K562 (cell line): ENCODE measurements at regions not wholly inside any gene's neighbourhood (a gene's known extent, or its start where the extent isn't known, plus 50 kb on each side); places are given as distances from the start of the nearest gene placed in this dataset.
A peak's percentile ranks its signal among the peaks of the same experiment; 100 is the strongest.

Experiments
- ARHGAP35 ChIP-seq: fragments of 450-650 bp; IDR thresholded peaks from 2 replicates; pipeline ENCODE4 v1.6.1; 2018; ENCODE audit not compliant: partially characterized antibody
- ATF2 ChIP-seq: sonication (generic); formaldehyde crosslinking; IDR thresholded peaks from 2 replicates; pipeline ENCODE4 v1.8.1; 2022; ENCODE audit warnings: missing genetic modification reagents
- ETS2 ChIP-seq: IDR thresholded peaks from 2 replicates; pipeline ENCODE4 v1.6.1; 2016; ENCODE audit warnings: borderline replicate concordance, missing genetic modification characterization, mild to moderate bottlenecking, moderate library complexity, missing compliant biosample characterization; ENCODE audit not compliant: poor library complexity, severe bottlenecking
- FIP1L1 ChIP-seq: fragments of 200-400 bp; formaldehyde crosslinking; IDR thresholded peaks from 2 replicates; pipeline ENCODE4 v1.6.1; 2018; ENCODE audit warnings: mild to moderate bottlenecking, low read depth, low read length; ENCODE audit not compliant: poor library complexity, severe bottlenecking
- FOXM1 ChIP-seq, 2 experiments: fragments of 450-650 bp in 1 of 2; sonication (generic) in 1 of 2; formaldehyde crosslinking in 1 of 2; IDR thresholded peaks; 2 replicates each; pipeline versions ENCODE4 v1.6.1 to v1.9.0; 2017 to 2022; ENCODE audit warnings: low read depth in 2 of 2, mild to moderate bottlenecking in 2 of 2, missing genetic modification reagents in 1 of 2, moderate library complexity in 1 of 2
- GABPA ChIP-seq: fragments of 200-800 bp; sonication (Bioruptor generic); conservative IDR thresholded peaks from 2 replicates; pipeline ENCODE4 v1.6.1; 2016; ENCODE audit warnings: low read depth, missing genetic modification characterization, missing compliant biosample characterization
- GTF3C2 ChIP-seq: IDR thresholded peaks from 3 replicates; pipeline ENCODE4 v1.6.1; 2011; ENCODE audit warnings: borderline replicate concordance, mild to moderate bottlenecking, moderate library complexity; ENCODE audit not compliant: insufficient read length; ENCODE audit errors: extremely low read depth
- HDAC1 ChIP-seq, 2 experiments: fragments of 450-650 bp; IDR thresholded peaks; 2 replicates each; pipeline ENCODE4 v1.6.1; 2016 to 2017; ENCODE audit warnings: inconsistent platforms in 1 of 2, mild to moderate bottlenecking in 1 of 2, moderate library complexity in 1 of 2
- HES1 ChIP-seq: fragments of 450-650 bp; IDR thresholded peaks from 2 replicates; pipeline ENCODE4 v1.6.1; 2016; ENCODE audit warnings: low read depth, mild to moderate bottlenecking, moderate library complexity
- HEY1 ChIP-seq: fragments of 250-450 bp; sonication (Bioruptor Pico); IDR thresholded peaks from 2 replicates; pipeline ENCODE4 v1.5.0; 2020; ENCODE audit warnings: mild to moderate bottlenecking, moderate library complexity, borderline replicate concordance
- MED1 ChIP-seq: sonication (generic); formaldehyde crosslinking; IDR thresholded peaks from 2 replicates; pipeline ENCODE4 v1.8.1; 2023; ENCODE audit warnings: missing genetic modification reagents, borderline replicate concordance
- NR1H2 ChIP-seq: sonication (generic); formaldehyde crosslinking; IDR thresholded peaks from 2 replicates; pipeline ENCODE4 v1.4.0; 2020; ENCODE audit warnings: mild to moderate bottlenecking, missing genetic modification reagents
- SMARCC2 ChIP-seq: fragments of 450-650 bp; IDR thresholded peaks from 2 replicates; pipeline ENCODE4 v1.6.1; 2017; ENCODE audit warnings: antibody characterized with exemption, moderate library complexity, mild to moderate bottlenecking, low read depth
- TARDBP ChIP-seq: fragments of 450-650 bp; IDR thresholded peaks from 2 replicates; pipeline ENCODE4 v1.6.1; 2016
- TFE3 ChIP-seq: fragments of 450-650 bp; formaldehyde crosslinking; IDR thresholded peaks from 2 replicates; pipeline ENCODE4 v1.4.0; 2020; ENCODE audit warnings: mild to moderate bottlenecking, mixed read lengths
- ZC3H4 ChIP-seq: sonication (generic); formaldehyde crosslinking; IDR thresholded peaks from 2 replicates; pipeline ENCODE4 v1.9.0; 2021; ENCODE audit warnings: missing genetic modification reagents, borderline replicate concordance
- ZNF408 ChIP-seq: fragments of 250-450 bp; sonication (Bioruptor Pico); IDR thresholded peaks from 2 replicates; pipeline ENCODE4 v1.4.0; 2020; ENCODE audit warnings: low read depth, mild to moderate bottlenecking, moderate library complexity
- ZNF76 ChIP-seq: fragments of 250-450 bp; sonication (Bioruptor Pico); IDR thresholded peaks from 2 replicates; pipeline ENCODE4 v1.4.0; 2020; ENCODE audit warnings: mild to moderate bottlenecking, moderate library complexity, borderline replicate concordance
- ZNF785 ChIP-seq: fragments of 250-450 bp; sonication (Bioruptor Pico); IDR thresholded peaks from 2 replicates; pipeline ENCODE4 v1.4.0; 2020; ENCODE audit warnings: mild to moderate bottlenecking
- TF ChIP-seq, protein P1 (sequence below): fragments of 450-650 bp; formaldehyde crosslinking; IDR thresholded peaks from 2 replicates; pipeline ENCODE4 v1.4.0; 2020; ENCODE audit warnings: mild to moderate bottlenecking, moderate library complexity

DNA sequence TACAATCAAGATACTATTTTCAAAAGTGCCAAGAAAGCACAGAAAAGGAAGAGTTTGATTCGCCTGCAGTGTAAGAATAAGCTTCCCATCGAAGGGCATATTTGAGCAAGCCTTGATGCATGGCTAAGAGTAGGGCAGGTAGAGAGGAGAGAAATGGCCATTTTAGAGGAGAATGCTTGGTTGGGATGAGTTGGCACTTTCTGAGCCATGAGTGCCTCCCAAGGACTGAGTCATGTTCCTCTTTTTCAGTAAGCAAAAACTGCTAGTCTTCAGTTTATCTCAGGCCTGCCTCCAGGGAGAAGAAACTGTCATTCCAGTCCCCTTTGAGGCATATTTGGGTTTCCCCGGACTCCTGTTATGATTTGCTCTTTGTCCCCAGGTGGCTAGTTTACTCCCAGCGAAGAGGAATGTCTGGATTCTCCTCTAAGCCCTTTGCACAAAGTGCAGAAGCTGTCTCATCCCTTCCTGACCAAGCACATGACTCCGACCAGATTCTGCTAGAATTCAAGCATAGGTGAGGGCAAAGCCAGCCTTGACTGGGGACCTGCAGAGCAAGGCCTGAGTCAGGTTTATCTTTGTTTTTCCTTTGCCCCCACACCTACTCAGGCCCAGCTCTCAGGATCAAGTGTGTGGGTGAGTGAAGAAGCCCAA is 115.2 kb downstream of the TTC32 start (continued):
- TF ChIP-seq HES1 (no peak), GABPA (tag) (no peak), NR1H2 (CRISPR knock-in tag) (no peak), ARHGAP35 (no peak), FIP1L1 (no peak), ETS2 (no peak), ATF2 (no peak), TFE3 (CRISPR knock-in tag) (no peak), ZNF408 (no peak), ZC3H4 (CRISPR knock-in tag) (no peak), FOXM1 (IDR thresholded peaks at IDR 0.05; ENCODE audit: low read depth) (no peak), FOXM1 (CRISPR knock-in tag; IDR thresholded peaks at IDR 0.05; ENCODE audit: low read depth) (no peak), ZNF785 (no peak), HDAC1 (IDR thresholded peaks at IDR 0.05) (no peak), HEY1 (CRISPR knock-in tag) (no peak), ZNF76 (no peak), TARDBP (no peak), GTF3C2 (no peak), MED1 (no peak), SMARCC2 (peak; percentile 77)
- TF ChIP-seq, protein P1, sequence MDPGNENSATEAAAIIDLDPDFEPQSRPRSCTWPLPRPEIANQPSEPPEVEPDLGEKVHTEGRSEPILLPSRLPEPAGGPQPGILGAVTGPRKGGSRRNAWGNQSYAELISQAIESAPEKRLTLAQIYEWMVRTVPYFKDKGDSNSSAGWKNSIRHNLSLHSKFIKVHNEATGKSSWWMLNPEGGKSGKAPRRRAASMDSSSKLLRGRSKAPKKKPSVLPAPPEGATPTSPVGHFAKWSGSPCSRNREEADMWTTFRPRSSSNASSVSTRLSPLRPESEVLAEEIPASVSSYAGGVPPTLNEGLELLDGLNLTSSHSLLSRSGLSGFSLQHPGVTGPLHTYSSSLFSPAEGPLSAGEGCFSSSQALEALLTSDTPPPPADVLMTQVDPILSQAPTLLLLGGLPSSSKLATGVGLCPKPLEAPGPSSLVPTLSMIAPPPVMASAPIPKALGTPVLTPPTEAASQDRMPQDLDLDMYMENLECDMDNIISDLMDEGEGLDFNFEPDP (CRISPR knock-in tag): no peak
